Cardiac septum (tissue), 1 donor: ENCODE measurements at regions not wholly inside any gene's neighbourhood (a gene's known extent, or its start where the extent isn't known, plus 50 kb on each side); places are given as distances from the start of the nearest gene placed in this dataset.

Experiments
- DNase-seq: peaks from one replicate; pipeline ENCODE4 v3.0.0-alpha.2; 2020; ENCODE audit warnings: low spot score
- intact Hi-C: fragments of 100-400 bp; cut with DNase I; formaldehyde crosslinking; loops from one replicate; pipeline ENCODE4 v1.14.0; 2022
- donor health status: DM: no; HTN: no; CAD: no.

DNA sequence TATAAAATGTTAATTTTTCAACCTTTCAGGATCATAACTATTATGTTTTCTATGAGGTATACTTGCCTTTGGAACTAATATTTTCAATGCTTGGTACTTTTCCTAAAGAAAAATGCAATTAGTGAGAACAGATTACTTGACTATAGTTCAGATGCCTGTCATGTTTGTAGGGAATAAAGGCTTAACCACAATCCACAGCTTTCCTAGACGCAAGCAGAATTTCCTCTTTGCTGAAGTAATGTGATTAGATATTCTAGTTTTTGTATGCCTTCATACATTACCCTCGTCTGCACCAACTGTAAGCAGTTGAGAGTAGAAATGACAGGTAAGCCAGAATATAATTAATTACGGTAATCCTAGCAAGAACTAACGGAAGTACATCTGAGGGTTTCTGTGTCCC lies 581.4 kb upstream of the MMS22L start:
- no peak for DNase-seq
- intact Hi-C loops = no loop called here

GRCh38 chr6:97864826-97865225 lies 581.8 kb upstream of the MMS22L start:
- no peak for DNase-seq
- intact Hi-C loops = no loop called here

DNA sequence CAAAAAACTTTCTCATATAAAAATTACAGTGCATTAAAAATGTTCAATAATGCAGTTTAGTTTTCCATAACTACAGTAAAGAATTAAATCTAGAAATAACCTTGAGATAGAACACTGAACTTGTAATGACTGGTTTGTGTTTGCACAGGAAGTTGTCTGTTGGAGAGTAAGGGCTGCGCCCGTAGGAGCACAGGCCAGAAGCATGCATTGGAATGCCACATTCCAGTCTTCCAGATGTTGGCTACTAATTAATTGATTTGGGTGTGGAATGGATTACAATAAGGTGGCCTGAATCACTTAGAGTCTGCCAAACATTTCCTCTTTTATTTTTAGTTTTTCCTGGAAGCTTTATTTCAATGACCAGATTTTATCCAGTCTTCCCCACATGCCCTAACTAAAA lies 582.6 kb upstream of the MMS22L start:
- intact Hi-C loops = no loop called here

DNA sequence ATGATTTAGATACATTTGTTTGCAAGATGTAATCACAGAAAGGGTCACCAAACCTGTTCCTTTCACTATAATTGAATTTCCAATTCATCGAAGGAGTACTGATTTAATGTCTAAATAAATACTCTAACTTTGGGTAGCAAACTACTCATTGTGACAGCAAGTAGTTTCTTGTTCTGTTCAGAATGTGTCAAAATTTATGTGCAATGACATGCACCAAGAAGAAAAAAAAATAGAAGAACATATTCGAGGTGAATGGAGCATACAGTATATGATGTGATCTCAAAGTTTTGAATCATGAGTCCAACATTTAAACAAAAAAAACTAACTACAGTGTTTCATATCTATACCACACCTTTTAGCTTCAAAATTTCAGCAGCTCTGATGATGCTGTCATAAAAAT lies 583.6 kb upstream of the MMS22L start:
- no peak for DNase-seq

More for the DNA sequence above, 582.6 kb upstream of the MMS22L start:
- no peak for DNase-seq

GRCh38 chr6:97867177-97867576 lies 584.2 kb upstream of the MMS22L start:
- intact Hi-C loops = no loop called here
- no peak for DNase-seq

More for the DNA sequence above, 583.6 kb upstream of the MMS22L start:
- intact Hi-C loops = no loop called here

- DNase-seq = no peak
- intact Hi-C loops = no loop called here
Observed at GRCh38 chr6:97870273-97870672, 587.3 kb upstream of the MMS22L start.

- intact Hi-C loops = no loop called here
- no peak for DNase-seq
Observed at GRCh38 chr6:97876711-97877110, 593.7 kb upstream of the MMS22L start.

- no peak for DNase-seq
Observed at GRCh38 chr6:97882755-97883154, 599.7 kb upstream of the MMS22L start.

DNA sequence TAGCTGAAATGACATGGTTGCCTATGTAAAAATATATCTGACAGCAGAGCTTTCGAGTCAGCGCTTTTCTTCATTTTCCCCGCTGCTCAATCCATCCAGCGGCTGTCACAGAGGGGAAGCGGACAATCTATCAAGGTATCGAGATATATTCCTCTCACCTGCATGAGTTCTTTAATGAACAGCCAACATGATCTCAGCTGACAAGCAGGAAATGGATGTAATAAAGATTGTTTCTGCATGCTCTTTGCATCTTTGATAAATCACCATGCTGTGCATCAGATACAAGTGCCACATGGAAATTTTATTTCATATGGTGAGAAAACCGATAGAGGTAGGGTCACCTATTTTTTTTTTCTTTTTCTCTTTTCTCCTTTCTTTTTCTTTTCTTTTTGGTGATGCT lies 602.3 kb upstream of the MMS22L start:
- intact Hi-C loops = no loop called here
- no peak for DNase-seq

More at GRCh38 chr6:97882755-97883154, 599.7 kb upstream of the MMS22L start:
- intact Hi-C loops = no loop called here

DNA sequence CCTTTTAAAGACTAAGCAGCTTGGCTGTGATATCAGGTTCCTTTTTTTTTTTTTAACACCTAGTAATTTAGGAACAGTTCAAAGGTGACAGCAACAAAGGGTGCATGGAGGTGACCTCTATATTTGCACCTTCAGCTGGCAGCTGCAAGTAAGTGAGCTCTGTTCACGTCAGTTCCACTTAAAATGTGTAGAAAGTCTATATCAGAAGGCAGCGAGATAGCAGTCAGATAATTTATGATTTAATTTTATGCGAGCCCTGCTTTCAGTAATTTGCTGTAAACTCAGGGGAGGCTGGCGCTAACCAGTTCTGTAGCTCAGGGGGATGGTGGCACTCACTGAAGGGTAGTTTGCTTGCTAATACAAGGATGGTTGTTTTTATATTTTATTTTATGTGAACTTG lies 602.8 kb upstream of the MMS22L start:
- intact Hi-C loops = no loop called here
- DNase-seq = no peak

DNA sequence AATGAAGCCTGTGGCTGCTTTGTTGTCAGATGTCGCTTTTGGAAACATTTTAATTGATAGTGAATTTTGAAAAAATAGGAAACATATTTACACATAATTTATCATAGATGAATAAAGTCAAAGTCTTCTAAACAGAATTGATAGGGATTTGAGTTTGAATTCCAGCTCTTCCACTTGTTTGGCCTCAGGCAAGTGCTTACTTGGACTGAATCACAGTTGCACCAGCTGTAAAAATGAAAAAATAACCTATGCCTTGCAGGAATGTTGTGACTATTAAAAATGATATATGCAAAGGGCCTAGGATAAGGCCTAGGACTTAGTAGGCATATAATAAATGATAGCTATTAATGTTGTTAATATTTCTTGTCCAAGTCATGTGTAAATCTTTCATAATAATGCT lies 618.5 kb upstream of the MMS22L start:
- intact Hi-C loops = no loop called here
- DNase-seq = no peak

GRCh38 chr6:97909380-97909779 lies 626.4 kb upstream of the MMS22L start:
- DNase-seq = no peak
- intact Hi-C loops = no loop called here

DNA sequence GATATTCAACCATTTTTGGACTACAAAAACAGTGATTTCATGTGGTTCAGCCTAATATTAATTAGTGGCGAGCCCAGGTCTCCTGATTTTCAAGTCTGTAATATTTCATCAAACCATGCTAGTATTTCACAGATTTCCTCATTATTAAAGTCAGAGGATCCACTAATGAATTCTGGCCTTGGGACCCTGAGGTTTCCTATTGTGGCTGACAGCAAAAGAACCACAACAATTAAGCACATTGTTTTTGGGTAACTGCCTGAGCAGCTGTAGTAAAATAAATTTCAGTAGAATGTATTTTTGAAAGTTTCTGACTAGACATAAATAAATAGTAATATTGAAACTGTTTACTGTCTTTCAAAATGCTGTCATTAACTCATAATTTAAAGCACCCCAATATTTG lies 630.7 kb upstream of the MMS22L start:
- DNase-seq = no peak
- intact Hi-C loops = no loop called here

DNA sequence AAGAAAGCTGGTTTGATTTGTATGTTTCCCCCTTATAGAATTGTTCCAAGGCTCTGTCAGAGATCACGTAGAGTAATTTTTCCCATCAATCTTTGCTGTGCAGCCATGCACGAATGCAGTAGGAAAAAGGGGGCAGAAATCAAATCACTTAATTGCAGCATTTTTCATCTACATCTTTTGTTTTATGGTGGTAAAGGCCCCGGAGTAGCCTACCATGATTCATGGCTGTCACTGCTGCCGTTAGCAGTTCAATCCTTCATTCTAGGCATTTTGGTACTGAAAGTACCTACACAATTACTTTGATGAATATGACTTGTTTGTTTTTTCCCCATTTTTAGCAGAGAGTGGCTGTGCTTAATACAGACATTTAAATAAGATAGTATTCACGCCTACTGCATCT lies 631.9 kb upstream of the MMS22L start:
- intact Hi-C loops = no loop called here
- DNase-seq = no peak

GRCh38 chr6:97915537-97915936 lies 632.5 kb upstream of the MMS22L start:
- DNase-seq = no peak
- intact Hi-C loops = no loop called here

DNA sequence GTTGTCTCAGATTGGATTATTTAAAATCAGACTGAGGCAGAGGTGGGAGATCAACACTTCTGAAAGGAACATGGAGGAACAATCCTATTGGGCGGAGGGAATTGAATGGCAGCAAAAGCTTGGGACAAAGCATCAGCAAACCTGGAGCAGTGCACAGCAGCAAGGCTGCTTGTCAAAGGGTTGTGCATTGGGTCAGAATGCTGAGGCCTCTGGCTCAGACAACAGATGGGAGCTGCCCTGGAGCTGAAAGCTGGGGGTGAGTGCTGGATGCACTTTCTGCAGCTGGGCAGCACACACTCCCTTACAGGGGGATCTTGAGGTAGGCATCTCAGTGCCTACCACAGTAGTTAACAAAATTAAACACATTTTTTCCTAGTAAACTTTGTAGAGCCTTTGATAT lies 634.4 kb upstream of the MMS22L start:
- no peak for DNase-seq
- intact Hi-C loops = no loop called here

GRCh38 chr6:97919046-97919445 lies 636.0 kb upstream of the MMS22L start:
- intact Hi-C loops = no loop called here
- no peak for DNase-seq

DNA sequence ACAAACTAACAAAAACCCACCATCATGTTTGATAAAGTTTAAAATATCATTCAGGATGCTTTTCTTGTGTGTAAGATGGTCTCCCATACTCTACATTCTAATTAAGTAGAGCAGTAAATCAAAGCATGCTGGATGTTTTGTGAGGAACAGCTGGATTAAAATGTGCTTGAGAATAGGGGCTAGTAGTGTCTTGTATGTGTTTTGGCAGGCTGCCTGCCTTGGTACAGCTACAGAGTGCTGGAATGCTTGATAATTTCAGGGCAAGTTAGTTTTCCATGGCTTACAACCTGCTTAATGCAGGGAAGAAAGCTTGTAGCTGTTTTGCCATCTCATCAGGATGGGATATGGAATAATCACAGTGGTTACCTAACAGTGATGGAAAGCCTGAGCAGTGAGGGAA lies 636.6 kb upstream of the MMS22L start:
- intact Hi-C loops = no loop called here

DNA sequence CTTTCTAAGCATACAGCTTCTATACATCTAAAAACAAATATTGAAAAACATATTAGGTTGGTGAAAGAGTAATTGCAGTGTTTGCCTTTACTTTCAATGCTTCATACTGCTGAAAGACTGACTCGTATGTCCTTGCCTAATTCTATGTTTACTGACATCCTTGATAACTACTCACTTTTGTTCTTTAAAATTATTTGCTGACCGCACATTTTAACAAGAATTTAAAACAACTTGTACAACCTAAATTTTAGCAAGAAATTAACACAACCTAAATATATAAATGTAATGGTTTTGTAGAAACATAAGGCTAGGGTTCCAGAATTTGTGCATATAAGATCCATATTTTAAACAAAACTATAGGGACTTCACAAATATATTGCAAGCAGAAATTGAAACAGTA lies 640.2 kb upstream of the MMS22L start:
- intact Hi-C loops = no loop called here
- no peak for DNase-seq

More for the DNA sequence above, 636.6 kb upstream of the MMS22L start:
- no peak for DNase-seq

- intact Hi-C loops = no loop called here
- DNase-seq = no peak
Observed at GRCh38 chr6:97925504-97925903, 642.5 kb upstream of the MMS22L start.

DNA sequence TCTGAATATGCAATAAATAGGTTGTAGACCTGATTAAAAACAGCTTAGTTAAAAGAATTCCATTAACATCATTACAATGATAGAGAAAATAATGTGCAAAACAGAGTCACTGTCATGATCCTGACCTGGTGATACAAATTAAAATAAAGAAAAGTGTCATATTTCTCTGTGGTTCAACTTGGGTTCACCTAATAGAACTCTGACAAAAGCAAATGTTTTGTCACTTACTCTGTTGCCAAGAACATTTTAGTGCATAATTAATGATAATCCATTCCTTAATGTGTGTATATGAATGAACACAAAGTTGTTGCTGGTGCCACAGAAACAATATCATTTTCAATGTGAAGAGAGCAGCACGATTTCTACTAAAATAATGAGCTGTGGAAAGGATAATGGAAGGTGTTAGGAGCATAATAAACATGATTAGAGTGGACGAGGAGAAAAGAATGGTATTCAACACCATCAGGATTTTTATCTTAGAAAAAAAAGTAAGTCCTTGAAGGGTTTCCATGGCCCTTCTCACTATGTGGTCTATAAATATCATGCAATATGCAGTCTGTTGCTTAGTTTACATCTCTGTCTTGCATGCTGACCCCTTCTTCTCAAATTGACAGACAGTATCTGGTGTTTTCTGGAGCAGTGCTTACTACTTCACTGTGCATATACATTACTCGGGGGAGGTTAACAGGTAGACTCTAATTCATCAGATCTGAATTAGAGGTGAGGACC lies 656.6 kb upstream of the MMS22L start:
- intact Hi-C loops = no loop called here

GRCh38 chr6:97947841-97948240 lies 664.8 kb upstream of the MMS22L start:
- no peak for DNase-seq
- intact Hi-C loops = loop anchor here (5.0 kb wide), 1 partner anchor 356 kb away; no protein-coding TSS in a partner anchor

More for the DNA sequence above, 656.6 kb upstream of the MMS22L start:
- DNase-seq = no peak
